ENCODE measurements at regions not wholly inside any gene's neighbourhood (a gene's known extent, or its start where the extent isn't known, plus 50 kb on each side); places are given as distances from the start of the nearest gene placed in this dataset.
"Not testable (repeated sequence)": the region's sequence is repeated elsewhere in the genome, so short reads cannot be mapped to it uniquely, and the experiment has no call there.

- no peak for FAIRE-seq
Measured at GRCh38 chrX:136975684-136976470, 57.9 kb downstream of the GPR101 start.

- no peak for FAIRE-seq
Measured at GRCh38 chrX:136967966-136968365, 65.8 kb downstream of the GPR101 start.

- FAIRE-seq, result no peak
Measured at GRCh38 chrX:136963973-136964372, 69.8 kb downstream of the GPR101 start.

- FAIRE-seq, result no peak
Measured at GRCh38 chrX:136961594-136962135, 72.1 kb downstream of the GPR101 start.

GRCh38 chrX:136954930-136955329, 74.4 kb upstream of the RBMX start:
- FAIRE-seq, result peak; percentile 78

GRCh38 chrX:136953867-136954787, 73.6 kb upstream of the RBMX start:
- no peak for FAIRE-seq

GRCh38 chrX:136950211-136950610, 69.7 kb upstream of the RBMX start:
- FAIRE-seq, result no peak

- FAIRE-seq, result peak; percentile 80
Measured at GRCh38 chrX:136941396-136942337, 61.1 kb upstream of the RBMX start.

GRCh38 chrX:136936183-136936549, 55.6 kb upstream of the RBMX start:
- no peak for FAIRE-seq

GRCh38 chrX:136935533-136936182, 55.1 kb upstream of the RBMX start:
- FAIRE-seq, result peak; percentile 57

- not testable (repeated sequence) for FAIRE-seq
Measured at GRCh38 chrX:136934652-136935051, 54.1 kb upstream of the RBMX start.

GRCh38 chrX:136933611-136934145, 53.2 kb upstream of the RBMX start:
- no peak for FAIRE-seq

- peak; percentile 31 for FAIRE-seq
Measured at GRCh38 chrX:136931661-136932060, 51.1 kb upstream of the RBMX start.

All from colon (tissue), 2 donors.